ENCODE measurements at regions not wholly inside any gene's neighbourhood (a gene's known extent, or its start where the extent isn't known, plus 50 kb on each side); places are given as distances from the start of the nearest gene placed in this dataset.

GRCh38 chr10:57482259-57482658 is 785.4 kb downstream of the IPMK start:
- Histone ChIP-seq H3K4me3 (ENCODE audit: low read depth, low read length) (no peak overlapping the region), H3K27ac (ENCODE audit: low read depth, low read length) (no peak overlapping the region), H3K9me3 (ENCODE audit: control insufficient read depth, insufficient read depth, low read length) (peaks cover 6% of the 10 kb centered on the region; the same call in 1 of the 2 replicates), H3K27me3 (ENCODE audit: control insufficient read depth, insufficient read depth, low read length) (no peaks in the 10 kb centered on the region)
- DNase-seq (ENCODE audit: low read depth, low spot score) = no peak
- CTCF ChIA-PET = no interaction called here
- POLR2A ChIA-PET = no interaction called here
- TF ChIP-seq, protein P1, sequence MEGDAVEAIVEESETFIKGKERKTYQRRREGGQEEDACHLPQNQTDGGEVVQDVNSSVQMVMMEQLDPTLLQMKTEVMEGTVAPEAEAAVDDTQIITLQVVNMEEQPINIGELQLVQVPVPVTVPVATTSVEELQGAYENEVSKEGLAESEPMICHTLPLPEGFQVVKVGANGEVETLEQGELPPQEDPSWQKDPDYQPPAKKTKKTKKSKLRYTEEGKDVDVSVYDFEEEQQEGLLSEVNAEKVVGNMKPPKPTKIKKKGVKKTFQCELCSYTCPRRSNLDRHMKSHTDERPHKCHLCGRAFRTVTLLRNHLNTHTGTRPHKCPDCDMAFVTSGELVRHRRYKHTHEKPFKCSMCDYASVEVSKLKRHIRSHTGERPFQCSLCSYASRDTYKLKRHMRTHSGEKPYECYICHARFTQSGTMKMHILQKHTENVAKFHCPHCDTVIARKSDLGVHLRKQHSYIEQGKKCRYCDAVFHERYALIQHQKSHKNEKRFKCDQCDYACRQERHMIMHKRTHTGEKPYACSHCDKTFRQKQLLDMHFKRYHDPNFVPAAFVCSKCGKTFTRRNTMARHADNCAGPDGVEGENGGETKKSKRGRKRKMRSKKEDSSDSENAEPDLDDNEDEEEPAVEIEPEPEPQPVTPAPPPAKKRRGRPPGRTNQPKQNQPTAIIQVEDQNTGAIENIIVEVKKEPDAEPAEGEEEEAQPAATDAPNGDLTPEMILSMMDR (IDR thresholded peaks at IDR 0.05; ENCODE audit: low read depth, low read length) = no peak

- TF ChIP-seq, protein P1 (IDR thresholded peaks at IDR 0.05; ENCODE audit: low read depth, low read length) = no peak
- Histone ChIP-seq H3K27ac (ENCODE audit: low read depth, low read length) (no peak overlapping the region), H3K27me3 (ENCODE audit: control insufficient read depth, insufficient read depth, low read length) (no peaks in the 10 kb centered on the region), H3K9me3 (ENCODE audit: control insufficient read depth, insufficient read depth, low read length) (peaks cover 6% of the 10 kb centered on the region; the same call in 1 of the 2 replicates), H3K4me3 (ENCODE audit: low read depth, low read length) (no peak overlapping the region)
- ChIA-PET CTCF (no interaction called here), POLR2A (no interaction called here)
- DNase-seq (ENCODE audit: low read depth, low spot score) = no peak
These were observed 794.7 kb downstream of the IPMK start for GRCh38 chr10:57472823-57473619.

DNA sequence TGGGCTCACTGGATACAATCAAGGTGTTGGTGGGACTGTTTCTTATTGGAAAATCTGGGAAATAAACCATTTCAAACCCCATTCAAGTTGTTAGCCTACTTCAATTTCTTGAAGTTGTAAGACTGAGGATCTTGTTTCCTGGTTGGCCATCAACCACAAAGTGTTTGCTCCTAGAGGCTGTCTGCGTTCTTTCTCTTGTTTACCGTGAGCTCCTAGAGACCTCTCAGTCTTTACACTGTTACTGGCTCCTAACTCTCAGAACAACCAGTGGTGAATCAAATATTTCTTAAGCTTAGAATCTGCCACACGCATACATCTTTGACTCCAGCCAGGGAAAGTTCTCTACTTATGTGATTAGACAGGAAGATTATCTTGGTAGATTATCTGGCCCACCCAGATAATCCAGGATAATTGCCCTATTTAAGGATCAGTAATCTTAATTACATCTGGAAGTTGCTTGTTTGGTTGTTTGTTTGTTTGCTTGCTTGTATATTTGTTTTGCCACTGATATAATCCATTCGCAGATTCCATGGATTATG is 798.7 kb downstream of the IPMK start:
- Histone ChIP-seq H3K4me3 (ENCODE audit: low read depth, low read length) (no peak overlapping the region), H3K27ac (ENCODE audit: low read depth, low read length) (no peak overlapping the region), H3K27me3 (ENCODE audit: control insufficient read depth, insufficient read depth, low read length) (no peaks in the 10 kb centered on the region), H3K9me3 (ENCODE audit: control insufficient read depth, insufficient read depth, low read length) (peaks cover 6% of the 10 kb centered on the region; the same call in 1 of the 2 replicates)
- no peak for DNase-seq (ENCODE audit: low read depth, low spot score)
- ChIA-PET CTCF (no interaction called here), POLR2A (no interaction called here)
- TF ChIP-seq, protein P1 (IDR thresholded peaks at IDR 0.05; ENCODE audit: low read depth, low read length) = no peak

DNA sequence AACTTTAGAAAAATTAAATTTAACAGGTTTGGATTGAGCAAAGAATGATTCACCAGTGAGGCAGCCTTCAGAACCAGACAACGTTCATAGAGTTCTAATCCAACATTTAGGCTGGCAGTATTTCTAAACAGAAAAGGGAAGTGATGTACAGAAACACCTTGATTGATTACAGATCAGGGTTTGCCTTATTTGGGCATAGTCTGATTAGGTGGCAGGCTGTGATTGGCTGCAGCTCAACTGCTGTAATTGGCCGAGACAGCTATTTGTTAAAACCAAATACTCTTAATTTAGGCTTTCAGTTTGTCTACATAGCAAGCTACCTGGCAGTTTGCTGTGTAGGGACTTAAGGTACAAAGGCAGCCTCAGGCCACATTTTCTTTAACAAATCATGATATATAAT is 802.5 kb downstream of the IPMK start:
- POLR2A ChIA-PET = interaction anchor here (0.6 kb wide), 1 partner anchor 8 kb away, joined by 4 read pairs; no protein-coding TSS in a partner anchor
- CTCF ChIA-PET = interaction anchor here (0.5 to 0.7 kb wide), 2 partner anchors 11 to 600 kb away, joined by 3 read pairs; no protein-coding TSS in a partner anchor
- TF ChIP-seq, protein P1 (IDR thresholded peaks at IDR 0.05; ENCODE audit: low read depth, low read length) = no peak

GRCh38 chr10:57460540-57460939 is 807.2 kb downstream of the IPMK start:
- no peak for DNase-seq (ENCODE audit: low read depth, low spot score)
- POLR2A ChIA-PET = no interaction called here
- Histone ChIP-seq H3K9me3 (ENCODE audit: control insufficient read depth, insufficient read depth, low read length) (no peaks in the 10 kb centered on the region), H3K27ac (ENCODE audit: low read depth, low read length) (no peak overlapping the region), H3K27me3 (ENCODE audit: control insufficient read depth, insufficient read depth, low read length) (no peaks in the 10 kb centered on the region), H3K4me3 (ENCODE audit: low read depth, low read length) (no peak overlapping the region)
- TF ChIP-seq, protein P1 (IDR thresholded peaks at IDR 0.05; ENCODE audit: low read depth, low read length) = no peak
- CTCF ChIA-PET = no interaction called here

More for the DNA sequence above, 802.5 kb downstream of the IPMK start:
- no peaks in the 10 kb centered on the region for H3K27me3 ChIP-seq (ENCODE audit: control insufficient read depth, insufficient read depth, low read length)
- no peak for DNase-seq (ENCODE audit: low read depth, low spot score)
- no peak overlapping the region for H3K27ac ChIP-seq (ENCODE audit: low read depth, low read length)
- H3K4me3 ChIP-seq (ENCODE audit: low read depth, low read length) = no peak overlapping the region
- H3K9me3 ChIP-seq (ENCODE audit: control insufficient read depth, insufficient read depth, low read length) = no peaks in the 10 kb centered on the region; the same call in 1 of the 2 replicates

All from AG04450 (cell line).